Activated naive CD4-positive, alpha-beta T cell treated with Interleukin-2 at 50 U/mL for 16 hours (primary cell): ENCODE measurements at regions not wholly inside any gene's neighbourhood (a gene's known extent, or its start where the extent isn't known, plus 50 kb on each side); places are given as distances from the start of the nearest gene placed in this dataset.
"Not testable (repeated sequence)": the region's sequence is repeated elsewhere in the genome, so short reads cannot be mapped to it uniquely, and the experiment has no call there.

Experiments
- DNase-seq: peaks from one replicate; pipeline ENCODE4 v3.0.0-alpha.2; 2020

GRCh38 chr6:135555550-135555949, 58.0 kb upstream of the AHI1 start:
- no peak for DNase-seq

GRCh38 chr6:135557582-135557981, 60.0 kb upstream of the AHI1 start:
- no peak for DNase-seq

GRCh38 chr6:135565605-135566004, 68.1 kb upstream of the AHI1 start:
- not testable (repeated sequence) for DNase-seq

GRCh38 chr6:135566311-135567068, 69.0 kb upstream of the AHI1 start:
- no peak for DNase-seq

GRCh38 chr6:135567375-135568083, 70.0 kb upstream of the AHI1 start:
- DNase-seq, result no peak

- DNase-seq, result no peak
Measured at GRCh38 chr6:135568379-135568778, 70.8 kb upstream of the AHI1 start.

GRCh38 chr6:135572051-135572450, 74.5 kb upstream of the AHI1 start:
- no peak for DNase-seq

- DNase-seq, result no peak
Measured at GRCh38 chr6:135575629-135576028, 78.1 kb upstream of the AHI1 start.

GRCh38 chr6:135576055-135576454, 78.5 kb upstream of the AHI1 start:
- DNase-seq, result no peak

- no peak for DNase-seq
Measured at GRCh38 chr6:135577059-135577538, 79.6 kb upstream of the AHI1 start.

GRCh38 chr6:135578976-135579375, 81.4 kb upstream of the AHI1 start:
- no peak for DNase-seq

GRCh38 chr6:135581211-135581610, 83.7 kb upstream of the AHI1 start:
- DNase-seq, result no peak

- DNase-seq, result no peak
Measured at GRCh38 chr6:135583256-135583761, 85.8 kb upstream of the AHI1 start.

GRCh38 chr6:135586388-135586787, 88.8 kb upstream of the AHI1 start:
- no peak for DNase-seq

GRCh38 chr6:135586844-135587243, 89.3 kb upstream of the AHI1 start:
- no peak for DNase-seq

- DNase-seq, result no peak
Measured at GRCh38 chr6:135592276-135592675, 94.7 kb upstream of the AHI1 start.

- DNase-seq, result no peak
Measured at GRCh38 chr6:135594000-135594399, 96.5 kb upstream of the AHI1 start.

- DNase-seq, result no peak
Measured at GRCh38 chr6:135600086-135600702, 102.7 kb upstream of the AHI1 start.

GRCh38 chr6:135600931-135601330, 103.4 kb upstream of the AHI1 start:
- no peak for DNase-seq

- DNase-seq, result no peak
Measured at GRCh38 chr6:135601857-135602256, 104.3 kb upstream of the AHI1 start.

GRCh38 chr6:135603249-135603648, 105.7 kb upstream of the AHI1 start:
- DNase-seq, result no peak

GRCh38 chr6:135604035-135604860, 106.7 kb upstream of the AHI1 start:
- no peak for DNase-seq

GRCh38 chr6:135605278-135605790, 107.8 kb upstream of the AHI1 start:
- no peak for DNase-seq
